HepG2 (cell line): ENCODE measurements at regions not wholly inside any gene's neighbourhood (a gene's known extent, or its start where the extent isn't known, plus 50 kb on each side); places are given as distances from the start of the nearest gene placed in this dataset.

Experiments used
- ATAC-seq: fragments of 200-7000 bp; cut with Tn5 transposase; 3 replicates; pipeline ENCODE4 v1.9.1; 2020; ENCODE audit warnings: mild to moderate bottlenecking, moderate library complexity
- BruUV-seq: library from RNA; stranded (reverse); fragments of 400-500 nt; replicated peaks from 2 replicates; lab custom pipeline; 2021; lab: Mats Ljungman, UMichigan
- CTCF ChIA-PET: fragments of 300-600 bp; formaldehyde crosslinking; extraction: SDS; loops from one replicate; lab custom pipeline; 2021; ENCODE audit warnings: low total read pairs, inconsistent platforms, low intra/inter-chr PET ratio; lab: Yijun Ruan, JAX
- POLR2A ChIA-PET: fragments of 350-600 bp; sonication (Branson Sonifier 250); formaldehyde crosslinking; loops from one replicate; lab custom pipeline; 2020; ENCODE audit warnings: antibody characterized with exemption, inconsistent platforms; lab: Yijun Ruan, JAX
- DNase-seq: peaks from one replicate; pipeline ENCODE4 v3.0.0-alpha.2; 2015; ENCODE audit warnings: low spot score
- FAIRE-seq: peaks from 3 replicates; lab custom pipeline; 2011; peaks lifted over from hg19 to GRCh38; lab: Jason Lieb, UNC
- H2AFZ ChIP-seq: one replicate; pipeline ENCODE4 v1.6.1; 2011; ENCODE audit warnings: low read length, inconsistent platforms
- H3K27ac ChIP-seq: fragments of 300-600 bp; 3 replicates; pipeline ENCODE4 v1.8.0; 2011; ENCODE audit warnings: mixed run types, mild to moderate bottlenecking, mixed read lengths, low read length, inconsistent platforms; ENCODE audit not compliant: insufficient read depth; ENCODE audit errors: extremely low read length
- H3K27me3 ChIP-seq, 2 experiments: fragments of 200-600 bp in 1 of 2; 2 replicates in 1 of 2; 3 replicates in 1 of 2; pipeline versions ENCODE4 v1.6.0 to v1.8.0; 2011; ENCODE audit warnings: low read length in 2 of 2, mild to moderate bottlenecking in 2 of 2, moderate library complexity in 2 of 2, inconsistent platforms in 1 of 2; ENCODE audit not compliant: insufficient read depth in 2 of 2, control insufficient read depth in 1 of 2
- H3K36me3 ChIP-seq, 2 experiments: fragments of 200-600 bp in 1 of 2; replicated peaks in 1 of 2; 2 replicates in 1 of 2; 3 replicates in 1 of 2; pipeline versions ENCODE4 v1.5.1 to v1.8.0; 2011; ENCODE audit warnings: low read length in 2 of 2, inconsistent platforms in 1 of 2; ENCODE audit not compliant: insufficient read depth in 2 of 2, control insufficient read depth in 1 of 2
- H3K4me1 ChIP-seq: 2 replicates; pipeline ENCODE4 v1.5.1; 2012; ENCODE audit warnings: low read length, inconsistent platforms; ENCODE audit not compliant: insufficient read depth
- H3K4me2 ChIP-seq: 2 replicates; pipeline ENCODE4 v1.6.0; 2011; ENCODE audit warnings: low read depth, low read length, inconsistent platforms
- H3K4me3 ChIP-seq, 3 experiments: fragments of 200-600 bp in 1 of 3; sonication (generic), shearing (Covaris generic) in 1 of 3; replicated peaks in 1 of 3; 2 replicates each; pipeline ENCODE4 v1.5.1; 2011 to 2016; ENCODE audit warnings: low read length in 3 of 3, inconsistent platforms in 2 of 3, low read depth in 2 of 3, mild to moderate bottlenecking in 2 of 3, control low read depth in 1 of 3, mixed read lengths in 1 of 3; ENCODE audit not compliant: insufficient read depth in 1 of 3
- H3K79me2 ChIP-seq: one replicate; pipeline ENCODE4 v1.6.1; 2011; ENCODE audit warnings: low read length, inconsistent platforms; ENCODE audit not compliant: insufficient read depth
- H3K9ac ChIP-seq: 2 replicates; pipeline ENCODE4 v1.6.0; 2011; ENCODE audit warnings: mild to moderate bottlenecking, low read depth, low read length, inconsistent platforms; ENCODE audit not compliant: insufficient read depth
- H3K9me3 ChIP-seq: 2 replicates; pipeline ENCODE4 v1.5.1; 2012; ENCODE audit warnings: mild to moderate bottlenecking, low read length
- H4K20me1 ChIP-seq: 2 replicates; pipeline ENCODE4 v1.6.0; 2011; ENCODE audit warnings: inconsistent platforms, mild to moderate bottlenecking, low read length, moderate library complexity; ENCODE audit not compliant: insufficient read depth
- ELF1 ChIP-seq: sonication (generic); formaldehyde crosslinking; IDR thresholded peaks from 2 replicates; pipeline ENCODE4 v1.4.0; 2020; ENCODE audit warnings: missing genetic modification reagents
- PATZ1 ChIP-seq: sonication (generic); formaldehyde crosslinking; IDR thresholded peaks from 2 replicates; pipeline ENCODE4 v1.4.0; 2020; ENCODE audit warnings: missing genetic modification reagents
- WGBS: methylation state at CpG from one replicate; pipeline ENCODE4 v1.1.6; 2017; ENCODE audit warnings: low lambda C conversion rate; 5-methylcytosine and 5-hydroxymethylcytosine counted together
- in situ Hi-C: cut with HindIII; loops from 2 replicates; pipeline ENCODE4 v1.10.0; 2017; ENCODE audit warnings: low pct_unique_long_range_greater_than_20kb; ENCODE audit not compliant: extremely low pct_ligation_motif_present
- intact Hi-C: fragments of 100-400 bp; cut with micrococcal nuclease; formaldehyde crosslinking; loops from one replicate; pipeline ENCODE4 v1.10.0; 2022; ENCODE audit not compliant: unreplicated experiment
- TF ChIP-seq, protein P1 (sequence below): sonication (generic); formaldehyde crosslinking; IDR thresholded peaks from 2 replicates; pipeline ENCODE4 v1.4.0; 2020; ENCODE audit warnings: missing genetic modification reagents, borderline replicate concordance

DNA sequence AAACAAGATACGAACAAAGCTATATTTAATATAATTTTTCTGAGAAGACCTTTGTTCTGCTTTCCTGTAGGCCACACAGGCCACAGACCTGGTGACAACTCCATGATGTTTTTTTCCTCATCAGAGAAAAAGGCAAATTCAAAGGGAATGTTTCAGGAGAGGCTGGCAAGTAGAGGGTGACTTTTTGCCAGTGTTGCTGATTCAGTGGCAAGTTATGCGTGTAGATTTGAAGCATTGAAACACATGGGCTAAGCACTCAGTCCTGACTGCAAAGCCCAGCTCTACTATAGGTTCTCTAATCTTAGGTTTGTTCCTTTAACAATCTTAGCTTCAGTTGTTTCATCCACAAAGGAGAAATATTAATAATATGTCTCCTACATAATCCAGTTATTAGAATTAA lies 499.8 kb downstream of the SUCLG1 start:
- no peak overlapping the region for H3K4me2 ChIP-seq
- H3K27ac ChIP-seq: no peak overlapping the region
- intact Hi-C loops: no loop called here
- H3K4me1 ChIP-seq: peaks cover 6% of the 10 kb centered on the region
- WGBS: 42% methylated on average over 2 of the region's 2 CpGs
- H3K79me2 ChIP-seq: no peaks in the 10 kb centered on the region
- FAIRE-seq: no peak
- in situ Hi-C loops: no loop called here
- TF ChIP-seq, protein P1, sequence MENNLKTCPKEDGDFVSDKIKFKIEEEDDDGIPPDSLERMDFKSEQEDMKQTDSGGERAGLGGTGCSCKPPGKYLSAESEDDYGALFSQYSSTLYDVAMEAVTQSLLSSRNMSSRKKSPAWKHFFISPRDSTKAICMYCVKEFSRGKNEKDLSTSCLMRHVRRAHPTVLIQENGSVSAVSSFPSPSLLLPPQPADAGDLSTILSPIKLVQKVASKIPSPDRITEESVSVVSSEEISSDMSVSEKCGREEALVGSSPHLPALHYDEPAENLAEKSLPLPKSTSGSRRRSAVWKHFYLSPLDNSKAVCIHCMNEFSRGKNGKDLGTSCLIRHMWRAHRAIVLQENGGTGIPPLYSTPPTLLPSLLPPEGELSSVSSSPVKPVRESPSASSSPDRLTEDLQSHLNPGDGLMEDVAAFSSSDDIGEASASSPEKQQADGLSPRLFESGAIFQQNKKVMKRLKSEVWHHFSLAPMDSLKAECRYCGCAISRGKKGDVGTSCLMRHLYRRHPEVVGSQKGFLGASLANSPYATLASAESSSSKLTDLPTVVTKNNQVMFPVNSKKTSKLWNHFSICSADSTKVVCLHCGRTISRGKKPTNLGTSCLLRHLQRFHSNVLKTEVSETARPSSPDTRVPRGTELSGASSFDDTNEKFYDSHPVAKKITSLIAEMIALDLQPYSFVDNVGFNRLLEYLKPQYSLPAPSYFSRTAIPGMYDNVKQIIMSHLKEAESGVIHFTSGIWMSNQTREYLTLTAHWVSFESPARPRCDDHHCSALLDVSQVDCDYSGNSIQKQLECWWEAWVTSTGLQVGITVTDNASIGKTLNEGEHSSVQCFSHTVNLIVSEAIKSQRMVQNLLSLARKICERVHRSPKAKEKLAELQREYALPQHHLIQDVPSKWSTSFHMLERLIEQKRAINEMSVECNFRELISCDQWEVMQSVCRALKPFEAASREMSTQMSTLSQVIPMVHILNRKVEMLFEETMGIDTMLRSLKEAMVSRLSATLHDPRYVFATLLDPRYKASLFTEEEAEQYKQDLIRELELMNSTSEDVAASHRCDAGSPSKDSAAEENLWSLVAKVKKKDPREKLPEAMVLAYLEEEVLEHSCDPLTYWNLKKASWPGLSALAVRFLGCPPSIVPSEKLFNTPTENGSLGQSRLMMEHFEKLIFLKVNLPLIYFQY: no peak
- TF ChIP-seq PATZ1 (CRISPR knock-in tag) (no peak), ELF1 (CRISPR knock-in tag) (no peak)
- CTCF ChIA-PET: no interaction called here
- POLR2A ChIA-PET: no interaction called here
- no peaks in the 10 kb centered on the region for H3K36me3 ChIP-seq
- H3K9me3 ChIP-seq: no peaks in the 10 kb centered on the region
- H3K4me3 ChIP-seq: no peak overlapping the region
- H3K9ac ChIP-seq: no peak overlapping the region
- no peak for ATAC-seq
- no peak for DNase-seq
- H2AFZ ChIP-seq: no peak overlapping the region
- BruUV-seq: no TSS peak
- H4K20me1 ChIP-seq: no peaks in the 10 kb centered on the region
- no peaks in the 10 kb centered on the region for H3K27me3 ChIP-seq
